GM23248 (cell line): ENCODE measurements at regions not wholly inside any gene's neighbourhood (a gene's known extent, or its start where the extent isn't known, plus 50 kb on each side); places are given as distances from the start of the nearest gene placed in this dataset.

ENCODE experiments used
- EZH2 ChIP-seq: fragments of 200-600 bp; sonication (generic); IDR thresholded peaks from 2 replicates; pipeline ENCODE4 v1.6.1; 2018; ENCODE audit warnings: antibody characterized with exemption, mild to moderate bottlenecking; ENCODE audit not compliant: insufficient read depth, poor library complexity, severe bottlenecking
- EZH2phosphoT487 ChIP-seq: fragments of 200-600 bp; sonication (generic); IDR thresholded peaks from 2 replicates; pipeline ENCODE4 v1.6.1; 2018; ENCODE audit warnings: antibody characterized with exemption, moderate library complexity, mild to moderate bottlenecking, low read depth; ENCODE audit not compliant: insufficient read depth

- TF ChIP-seq EZH2phosphoT487 (no peak), EZH2 (no peak)
These were observed 1183.2 kb upstream of the ADGRB3 start for GRCh38 chr6:67451874-67452273.
